Cardiac fibroblast (primary cell): ENCODE measurements at regions not wholly inside any gene's neighbourhood (a gene's known extent, or its start where the extent isn't known, plus 50 kb on each side); places are given as distances from the start of the nearest gene placed in this dataset.

Source experiments
- DNase-seq, 2 donors: peaks; one replicate each; pipeline versions ENCODE4 v3.0.0 to v3.0.0-alpha.2; 2010; ENCODE audit warnings: low read depth in 2 of 2
- H3K4me3 ChIP-seq, 2 donors: replicated peaks in 1 of 2; 1 replicate in 1 of 2; 2 replicates in 1 of 2; pipeline ENCODE4 v1.5.1; 2011; ENCODE audit warnings: low read depth in 2 of 2, low read length in 2 of 2, mild to moderate bottlenecking in 2 of 2, moderate library complexity in 1 of 2
- CTCF ChIP-seq: IDR thresholded peaks from one replicate; pipeline ENCODE4 v1.5.1; 2011; ENCODE audit warnings: low read depth, mild to moderate bottlenecking, low read length, inconsistent platforms

GRCh38 chr6:44049163-44049988, 77.9 kb downstream of the MRPL14 start:
- peak; percentile 66 to 72 for DNase-seq
- no peak overlapping the region for H3K4me3 ChIP-seq
- TF ChIP-seq CTCF: no peak

GRCh38 chr6:44048277-44048676, 79.0 kb downstream of the MRPL14 start:
- no peak overlapping the region for H3K4me3 ChIP-seq
- DNase-seq: no peak
- TF ChIP-seq CTCF: no peak

- no peak for TF ChIP-seq CTCF
- DNase-seq: no peak
- no peak overlapping the region for H3K4me3 ChIP-seq
Observed at GRCh38 chr6:44047801-44048200, 79.5 kb downstream of the MRPL14 start.

GRCh38 chr6:44047179-44047546, 80.1 kb downstream of the MRPL14 start:
- no peak overlapping the region for H3K4me3 ChIP-seq
- no peak for TF ChIP-seq CTCF
- no peak for DNase-seq

GRCh38 chr6:44046516-44047178, 80.6 kb downstream of the MRPL14 start:
- DNase-seq: no peak
- TF ChIP-seq CTCF: no peak
- no peak overlapping the region for H3K4me3 ChIP-seq

GRCh38 chr6:44045672-44046015, 81.6 kb downstream of the MRPL14 start:
- TF ChIP-seq CTCF: no peak
- H3K4me3 ChIP-seq: no peak overlapping the region
- peak in 1 of 2 donors; percentile 52 for DNase-seq
